Panc1 (cell line): ENCODE measurements at regions not wholly inside any gene's neighbourhood (a gene's known extent, or its start where the extent isn't known, plus 50 kb on each side); places are given as distances from the start of the nearest gene placed in this dataset.

ENCODE experiments used
- ATAC-seq: fragments of 200-7000 bp; cut with Tn5 transposase; 2 replicates; pipeline ENCODE4 v1.9.1; 2020; ENCODE audit warnings: mild to moderate bottlenecking, moderate library complexity
- BruUV-seq: library from RNA; stranded (reverse); fragments of 400-500 nt; replicated peaks from 2 replicates; lab custom pipeline; 2021; lab: Mats Ljungman, UMichigan
- CTCF ChIA-PET: fragments of 300-600 bp; sonication (Branson Sonifier 250); formaldehyde crosslinking; loops from one replicate; lab custom pipeline; 2022; ENCODE audit warnings: antibody characterized with exemption; lab: Charles Lee
- POLR2A ChIA-PET: fragments of 300-600 bp; sonication (Branson Sonifier 250); formaldehyde crosslinking; loops from one replicate; lab custom pipeline; 2022; ENCODE audit warnings: antibody characterized with exemption; lab: Charles Lee
- DNase-seq: peaks from one replicate; pipeline ENCODE4 v3.0.0-alpha.2; 2010; ENCODE audit warnings: low read depth, low spot score
- H3K27ac ChIP-seq: 2 replicates; pipeline ENCODE4 v1.5.1; 2011; ENCODE audit warnings: mild to moderate bottlenecking, low read length, inconsistent platforms
- H3K27me3 ChIP-seq: fragments of 200-500 bp; sonication (Bioruptor generic); 2 replicates; pipeline ENCODE4 v1.6.0; 2014; ENCODE audit warnings: low read length, inconsistent platforms; ENCODE audit not compliant: control insufficient read depth, insufficient read depth
- H3K36me3 ChIP-seq: fragments of 200-500 bp; sonication (Bioruptor generic); 2 replicates; pipeline ENCODE4 v1.5.1; 2014; ENCODE audit warnings: inconsistent platforms, mild to moderate bottlenecking, low read length, moderate library complexity; ENCODE audit not compliant: control insufficient read depth, insufficient read depth
- H3K4me1 ChIP-seq: 2 replicates; pipeline ENCODE4 v1.5.1; 2011; ENCODE audit warnings: inconsistent platforms, mild to moderate bottlenecking, low read length, moderate library complexity; ENCODE audit not compliant: control insufficient read depth, insufficient read depth
- H3K4me3 ChIP-seq, 2 experiments: 2 replicates each; pipeline ENCODE4 v1.5.1; 2011 to 2012; ENCODE audit warnings: low read depth in 2 of 2, low read length in 2 of 2, mild to moderate bottlenecking in 2 of 2, inconsistent platforms in 1 of 2, moderate library complexity in 1 of 2
- H3K9me3 ChIP-seq: fragments of 200-500 bp; sonication (Bioruptor generic); 2 replicates; pipeline ENCODE4 v1.5.1; 2014; ENCODE audit warnings: low read depth, mild to moderate bottlenecking, inconsistent platforms, low read length, moderate library complexity; ENCODE audit not compliant: control insufficient read depth, insufficient read depth
- POLR2AphosphoS5 ChIP-seq: IDR thresholded peaks from 2 replicates; pipeline ENCODE4 v1.6.1; 2012; ENCODE audit warnings: mild to moderate bottlenecking, low read depth, low read length, moderate library complexity
- SIN3A ChIP-seq: IDR thresholded peaks from 2 replicates; pipeline ENCODE4 v1.6.1; 2012; ENCODE audit warnings: low read depth, mild to moderate bottlenecking, low read length, moderate library complexity, borderline replicate concordance; ENCODE audit not compliant: insufficient read depth
- TCF7L2 ChIP-seq: IDR thresholded peaks from 2 replicates; pipeline ENCODE4 v1.6.1; 2011; ENCODE audit warnings: mild to moderate bottlenecking, low read depth, low read length, inconsistent platforms
- in situ Hi-C: cut with HindIII; loops from 2 replicates; pipeline ENCODE4 v1.10.0; 2016; ENCODE audit warnings: low sequenced_read_pairs, low pct_unique_long_range_greater_than_20kb
- intact Hi-C: fragments of 100-400 bp; cut with micrococcal nuclease; formaldehyde crosslinking; loops from one replicate; pipeline ENCODE4 v1.10.0; 2022; ENCODE audit not compliant: unreplicated experiment
- TF ChIP-seq, protein P1 (sequence below), 2 experiments: IDR thresholded peaks; 2 replicates each; pipeline ENCODE4 v1.6.1; 2011 to 2012; ENCODE audit warnings: low read depth in 2 of 2, control low read depth in 1 of 2, low read length in 1 of 2, mild to moderate bottlenecking in 1 of 2, moderate library complexity in 1 of 2; ENCODE audit not compliant: insufficient read depth in 1 of 2
- TF ChIP-seq, protein P2 (sequence below): fragments of 450-650 bp; IDR thresholded peaks from 2 replicates; pipeline ENCODE4 v1.5.1; 2017; ENCODE audit warnings: mild to moderate bottlenecking

DNA sequence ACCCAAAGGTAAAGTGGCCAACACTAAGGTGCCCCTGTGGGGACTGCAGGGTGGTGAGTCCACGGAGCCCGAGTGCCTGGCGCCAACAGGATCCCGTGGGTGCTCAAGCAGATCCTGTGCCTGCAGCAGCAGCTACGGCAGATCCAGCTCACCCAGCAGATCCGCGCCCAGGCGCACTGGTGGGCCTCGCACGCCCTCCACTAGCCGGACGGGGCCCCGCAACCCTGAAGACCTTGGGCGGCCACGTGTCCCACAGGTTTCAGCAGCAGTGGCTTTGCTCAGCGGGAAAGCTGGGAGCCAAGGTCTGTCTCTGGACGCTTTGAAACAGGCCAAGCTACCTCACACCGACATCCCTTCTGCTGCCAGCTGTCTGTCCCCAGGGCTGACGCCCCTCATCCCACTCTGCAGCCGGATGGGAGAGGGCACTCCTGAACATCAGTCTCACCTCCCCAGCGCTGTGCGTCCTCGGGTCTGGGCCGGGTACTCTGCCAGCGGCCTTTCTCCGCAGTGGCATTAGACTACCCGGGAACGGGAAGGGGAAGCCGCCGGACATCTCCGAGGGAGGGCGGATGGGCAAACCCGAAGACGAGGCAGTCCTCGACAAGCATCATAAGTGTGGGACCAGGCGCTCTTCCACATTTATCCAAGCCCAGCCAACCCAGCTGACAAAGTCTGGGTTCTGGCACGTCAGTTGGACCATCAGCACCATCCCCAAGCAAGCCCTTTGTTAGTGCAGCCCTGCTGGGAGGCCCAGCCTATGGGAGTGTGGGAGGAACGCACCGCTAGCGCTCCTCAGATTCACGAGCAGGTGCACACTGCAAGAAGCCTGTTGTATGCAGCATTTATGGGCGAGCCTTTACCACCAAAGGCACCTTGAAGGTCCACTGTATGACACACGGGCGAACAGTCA, 212.6 kb upstream of the UBE2E2 start:
- CTCF ChIA-PET = no interaction called here
- ATAC-seq = no peak
- Histone ChIP-seq H3K27me3 (no peaks in the 10 kb centered on the region), H3K4me1 (no peaks in the 10 kb centered on the region), H3K9me3 (no peaks in the 10 kb centered on the region), H3K36me3 (no peaks in the 10 kb centered on the region), H3K4me3 (no peak overlapping the region), H3K27ac (no peak overlapping the region)
- POLR2A ChIA-PET = no interaction called here
- no TSS peak for BruUV-seq
- TF ChIP-seq SIN3A (no peak), POLR2AphosphoS5 (no peak)
- TF ChIP-seq, protein P1, sequence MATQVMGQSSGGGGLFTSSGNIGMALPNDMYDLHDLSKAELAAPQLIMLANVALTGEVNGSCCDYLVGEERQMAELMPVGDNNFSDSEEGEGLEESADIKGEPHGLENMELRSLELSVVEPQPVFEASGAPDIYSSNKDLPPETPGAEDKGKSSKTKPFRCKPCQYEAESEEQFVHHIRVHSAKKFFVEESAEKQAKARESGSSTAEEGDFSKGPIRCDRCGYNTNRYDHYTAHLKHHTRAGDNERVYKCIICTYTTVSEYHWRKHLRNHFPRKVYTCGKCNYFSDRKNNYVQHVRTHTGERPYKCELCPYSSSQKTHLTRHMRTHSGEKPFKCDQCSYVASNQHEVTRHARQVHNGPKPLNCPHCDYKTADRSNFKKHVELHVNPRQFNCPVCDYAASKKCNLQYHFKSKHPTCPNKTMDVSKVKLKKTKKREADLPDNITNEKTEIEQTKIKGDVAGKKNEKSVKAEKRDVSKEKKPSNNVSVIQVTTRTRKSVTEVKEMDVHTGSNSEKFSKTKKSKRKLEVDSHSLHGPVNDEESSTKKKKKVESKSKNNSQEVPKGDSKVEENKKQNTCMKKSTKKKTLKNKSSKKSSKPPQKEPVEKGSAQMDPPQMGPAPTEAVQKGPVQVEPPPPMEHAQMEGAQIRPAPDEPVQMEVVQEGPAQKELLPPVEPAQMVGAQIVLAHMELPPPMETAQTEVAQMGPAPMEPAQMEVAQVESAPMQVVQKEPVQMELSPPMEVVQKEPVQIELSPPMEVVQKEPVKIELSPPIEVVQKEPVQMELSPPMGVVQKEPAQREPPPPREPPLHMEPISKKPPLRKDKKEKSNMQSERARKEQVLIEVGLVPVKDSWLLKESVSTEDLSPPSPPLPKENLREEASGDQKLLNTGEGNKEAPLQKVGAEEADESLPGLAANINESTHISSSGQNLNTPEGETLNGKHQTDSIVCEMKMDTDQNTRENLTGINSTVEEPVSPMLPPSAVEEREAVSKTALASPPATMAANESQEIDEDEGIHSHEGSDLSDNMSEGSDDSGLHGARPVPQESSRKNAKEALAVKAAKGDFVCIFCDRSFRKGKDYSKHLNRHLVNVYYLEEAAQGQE (IDR thresholded peaks at IDR 0.05; ENCODE audit: insufficient read depth in 1 of 2, low read depth in 2 of 2, low read length in 1 of 2) = no peak
- in situ Hi-C loops (no loop called here), intact Hi-C loops (no loop called here)
- DNase-seq = no peak

DNA sequence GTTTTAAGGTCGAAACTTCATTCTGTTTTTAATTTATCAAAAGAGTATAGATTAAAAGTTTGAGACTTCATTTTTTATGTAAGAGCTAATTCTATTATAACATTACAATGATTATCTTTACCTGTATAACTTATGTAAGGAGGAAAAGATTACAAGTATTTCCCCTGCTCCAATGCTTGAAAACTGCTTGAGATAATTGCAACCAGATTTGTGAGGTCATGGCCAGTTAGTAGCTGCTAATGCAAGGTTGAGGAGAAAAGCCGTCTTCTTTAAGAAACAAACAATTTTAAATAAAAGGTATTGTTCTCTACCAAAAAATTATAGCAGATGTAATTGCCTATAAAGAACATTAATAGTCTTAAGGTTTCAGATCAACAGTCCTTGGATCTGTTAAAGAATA, 208.3 kb upstream of the UBE2E2 start:
- no peak for TF ChIP-seq TCF7L2
- no peak for TF ChIP-seq POLR2AphosphoS5
- no peak for TF ChIP-seq SIN3A
- TF ChIP-seq, protein P2, sequence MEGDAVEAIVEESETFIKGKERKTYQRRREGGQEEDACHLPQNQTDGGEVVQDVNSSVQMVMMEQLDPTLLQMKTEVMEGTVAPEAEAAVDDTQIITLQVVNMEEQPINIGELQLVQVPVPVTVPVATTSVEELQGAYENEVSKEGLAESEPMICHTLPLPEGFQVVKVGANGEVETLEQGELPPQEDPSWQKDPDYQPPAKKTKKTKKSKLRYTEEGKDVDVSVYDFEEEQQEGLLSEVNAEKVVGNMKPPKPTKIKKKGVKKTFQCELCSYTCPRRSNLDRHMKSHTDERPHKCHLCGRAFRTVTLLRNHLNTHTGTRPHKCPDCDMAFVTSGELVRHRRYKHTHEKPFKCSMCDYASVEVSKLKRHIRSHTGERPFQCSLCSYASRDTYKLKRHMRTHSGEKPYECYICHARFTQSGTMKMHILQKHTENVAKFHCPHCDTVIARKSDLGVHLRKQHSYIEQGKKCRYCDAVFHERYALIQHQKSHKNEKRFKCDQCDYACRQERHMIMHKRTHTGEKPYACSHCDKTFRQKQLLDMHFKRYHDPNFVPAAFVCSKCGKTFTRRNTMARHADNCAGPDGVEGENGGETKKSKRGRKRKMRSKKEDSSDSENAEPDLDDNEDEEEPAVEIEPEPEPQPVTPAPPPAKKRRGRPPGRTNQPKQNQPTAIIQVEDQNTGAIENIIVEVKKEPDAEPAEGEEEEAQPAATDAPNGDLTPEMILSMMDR = no peak
- TF ChIP-seq, protein P1 (IDR thresholded peaks at IDR 0.05; ENCODE audit: insufficient read depth in 1 of 2, low read depth in 2 of 2, low read length in 1 of 2) = no peak
- CTCF ChIA-PET = no interaction called here
- Histone ChIP-seq H3K27ac (no peak overlapping the region), H3K27me3 (no peaks in the 10 kb centered on the region), H3K9me3 (no peaks in the 10 kb centered on the region), H3K4me1 (no peaks in the 10 kb centered on the region), H3K4me3 (no peak overlapping the region), H3K36me3 (no peaks in the 10 kb centered on the region)
- no peak for ATAC-seq
- no TSS peak for BruUV-seq
- POLR2A ChIA-PET = no interaction called here
- intact Hi-C loops (no loop called here), in situ Hi-C loops (no loop called here)
- no peak for DNase-seq
